Epithelial cell of proximal tubule (primary cell): ENCODE measurements at regions not wholly inside any gene's neighbourhood (a gene's known extent, or its start where the extent isn't known, plus 50 kb on each side); places are given as distances from the start of the nearest gene placed in this dataset.

ENCODE experiments used
- DNase-seq: peaks from one replicate; pipeline ENCODE4 v3.0.0-alpha.2; 2011; ENCODE audit warnings: low read depth
- H3K4me3 ChIP-seq: 2 replicates; pipeline ENCODE4 v1.5.1; 2011; ENCODE audit warnings: low read depth, mild to moderate bottlenecking, low read length
- CTCF ChIP-seq: conservative IDR thresholded peaks from 2 replicates; pipeline ENCODE4 v1.5.1; 2012; ENCODE audit warnings: low read depth, mild to moderate bottlenecking, low read length

GRCh38 chr6:80639181-80639629 lies 532.7 kb downstream of the BCKDHB start:
- DNase-seq = no peak
- TF ChIP-seq CTCF = no peak
- no peak overlapping the region for H3K4me3 ChIP-seq

GRCh38 chr6:80638213-80639055 lies 532.0 kb downstream of the BCKDHB start:
- H3K4me3 ChIP-seq = no peak overlapping the region
- DNase-seq = peak; percentile 76
- TF ChIP-seq CTCF = no peak

- no peak for DNase-seq
- no peak for TF ChIP-seq CTCF
- H3K4me3 ChIP-seq = no peak overlapping the region
Measured at GRCh38 chr6:80637312-80637711, 530.8 kb downstream of the BCKDHB start.

- H3K4me3 ChIP-seq = no peak overlapping the region
- no peak for TF ChIP-seq CTCF
- no peak for DNase-seq
Measured at GRCh38 chr6:80636689-80637088, 530.2 kb downstream of the BCKDHB start.

GRCh38 chr6:80633412-80633811 lies 526.9 kb downstream of the BCKDHB start:
- no peak for DNase-seq
- no peak for TF ChIP-seq CTCF
- H3K4me3 ChIP-seq = no peak overlapping the region

- DNase-seq = no peak
- H3K4me3 ChIP-seq = no peak overlapping the region
- TF ChIP-seq CTCF = no peak
Measured at GRCh38 chr6:80625405-80625804, 518.9 kb downstream of the BCKDHB start.
